ENCODE measurements at regions not wholly inside any gene's neighbourhood (a gene's known extent, or its start where the extent isn't known, plus 50 kb on each side); places are given as distances from the start of the nearest gene placed in this dataset.

DNA sequence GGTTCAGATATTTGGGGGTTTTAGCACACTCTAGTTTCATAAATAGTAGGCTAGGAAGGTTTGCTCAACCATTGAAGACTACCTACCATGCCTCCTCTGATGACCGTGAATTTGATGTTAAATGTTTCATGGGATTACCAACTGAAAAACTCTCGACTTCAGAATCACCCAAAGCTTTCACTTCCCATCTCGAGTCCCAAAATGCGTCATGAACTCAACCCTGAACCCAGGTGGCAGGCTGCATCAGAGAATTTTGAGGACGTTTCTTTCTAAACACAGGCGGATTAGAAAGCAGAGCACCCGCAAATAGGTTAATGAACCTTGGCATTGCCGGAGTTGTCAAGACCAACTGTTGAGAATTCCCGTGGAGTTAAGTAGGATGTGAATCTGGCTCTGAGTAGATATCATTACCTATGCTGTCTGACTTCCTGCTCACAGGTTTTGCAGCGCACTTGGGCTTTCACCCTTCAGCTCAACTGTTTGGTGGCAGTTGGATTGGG is 98.4 kb upstream of the ADTRP start:
- no peak for TF ChIP-seq ZNF23 (CRISPR knock-in tag; IDR thresholded peaks at IDR 0.05)
- TF ChIP-seq, protein P1, sequence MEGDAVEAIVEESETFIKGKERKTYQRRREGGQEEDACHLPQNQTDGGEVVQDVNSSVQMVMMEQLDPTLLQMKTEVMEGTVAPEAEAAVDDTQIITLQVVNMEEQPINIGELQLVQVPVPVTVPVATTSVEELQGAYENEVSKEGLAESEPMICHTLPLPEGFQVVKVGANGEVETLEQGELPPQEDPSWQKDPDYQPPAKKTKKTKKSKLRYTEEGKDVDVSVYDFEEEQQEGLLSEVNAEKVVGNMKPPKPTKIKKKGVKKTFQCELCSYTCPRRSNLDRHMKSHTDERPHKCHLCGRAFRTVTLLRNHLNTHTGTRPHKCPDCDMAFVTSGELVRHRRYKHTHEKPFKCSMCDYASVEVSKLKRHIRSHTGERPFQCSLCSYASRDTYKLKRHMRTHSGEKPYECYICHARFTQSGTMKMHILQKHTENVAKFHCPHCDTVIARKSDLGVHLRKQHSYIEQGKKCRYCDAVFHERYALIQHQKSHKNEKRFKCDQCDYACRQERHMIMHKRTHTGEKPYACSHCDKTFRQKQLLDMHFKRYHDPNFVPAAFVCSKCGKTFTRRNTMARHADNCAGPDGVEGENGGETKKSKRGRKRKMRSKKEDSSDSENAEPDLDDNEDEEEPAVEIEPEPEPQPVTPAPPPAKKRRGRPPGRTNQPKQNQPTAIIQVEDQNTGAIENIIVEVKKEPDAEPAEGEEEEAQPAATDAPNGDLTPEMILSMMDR (IDR thresholded peaks at IDR 0.05 in 2 of 3, conservative IDR thresholded peaks at IDR 0.05 in 1 of 3; ENCODE audit: insufficient read depth in 2 of 3, low read depth in 1 of 3, low read length in 3 of 3), result no peak
- TF ChIP-seq ETS2 (tag; IDR thresholded peaks at IDR 0.05; ENCODE audit: borderline replicate concordance, poor library complexity, severe bottlenecking), result no peak
- TF ChIP-seq NR2C1 (IDR thresholded peaks at IDR 0.05), result no peak
- no peak for TF ChIP-seq NR2C1 (tag; IDR thresholded peaks at IDR 0.05)
- TF ChIP-seq, protein P2, sequence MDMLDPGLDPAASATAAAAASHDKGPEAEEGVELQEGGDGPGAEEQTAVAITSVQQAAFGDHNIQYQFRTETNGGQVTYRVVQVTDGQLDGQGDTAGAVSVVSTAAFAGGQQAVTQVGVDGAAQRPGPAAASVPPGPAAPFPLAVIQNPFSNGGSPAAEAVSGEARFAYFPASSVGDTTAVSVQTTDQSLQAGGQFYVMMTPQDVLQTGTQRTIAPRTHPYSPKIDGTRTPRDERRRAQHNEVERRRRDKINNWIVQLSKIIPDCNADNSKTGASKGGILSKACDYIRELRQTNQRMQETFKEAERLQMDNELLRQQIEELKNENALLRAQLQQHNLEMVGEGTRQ (CRISPR knock-in tag; IDR thresholded peaks at IDR 0.05), result no peak
- TF ChIP-seq BRD4 (IDR thresholded peaks at IDR 0.05), result no peak
- TF ChIP-seq NR3C1 (CRISPR knock-in tag; IDR thresholded peaks at IDR 0.05), result no peak
- TF ChIP-seq, protein P3, sequence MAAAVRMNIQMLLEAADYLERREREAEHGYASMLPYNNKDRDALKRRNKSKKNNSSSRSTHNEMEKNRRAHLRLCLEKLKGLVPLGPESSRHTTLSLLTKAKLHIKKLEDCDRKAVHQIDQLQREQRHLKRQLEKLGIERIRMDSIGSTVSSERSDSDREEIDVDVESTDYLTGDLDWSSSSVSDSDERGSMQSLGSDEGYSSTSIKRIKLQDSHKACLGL (CRISPR knock-in tag; IDR thresholded peaks at IDR 0.05; ENCODE audit: borderline replicate concordance, poor library complexity, severe bottlenecking), result no peak
- no peak for TF ChIP-seq POLR2AphosphoS2 (IDR thresholded peaks at IDR 0.05; ENCODE audit: low read length)
- TF ChIP-seq BDP1 (IDR thresholded peaks at IDR 0.05; ENCODE audit: insufficient read depth, insufficient read length), result no peak
- no peak for TF ChIP-seq ATF1 (CRISPR knock-in tag; IDR thresholded peaks at IDR 0.05)
- TF ChIP-seq ATF1 (tag; IDR thresholded peaks at IDR 0.05), result no peak
- TF ChIP-seq SMARCA4 (IDR thresholded peaks at IDR 0.05), result no peak
- no peak for TF ChIP-seq SIN3A (IDR thresholded peaks at IDR 0.05; ENCODE audit: borderline replicate concordance in 2 of 2, control insufficient read depth in 1 of 2, low read depth in 2 of 2, low read length in 2 of 2)
- TF ChIP-seq, protein P4, sequence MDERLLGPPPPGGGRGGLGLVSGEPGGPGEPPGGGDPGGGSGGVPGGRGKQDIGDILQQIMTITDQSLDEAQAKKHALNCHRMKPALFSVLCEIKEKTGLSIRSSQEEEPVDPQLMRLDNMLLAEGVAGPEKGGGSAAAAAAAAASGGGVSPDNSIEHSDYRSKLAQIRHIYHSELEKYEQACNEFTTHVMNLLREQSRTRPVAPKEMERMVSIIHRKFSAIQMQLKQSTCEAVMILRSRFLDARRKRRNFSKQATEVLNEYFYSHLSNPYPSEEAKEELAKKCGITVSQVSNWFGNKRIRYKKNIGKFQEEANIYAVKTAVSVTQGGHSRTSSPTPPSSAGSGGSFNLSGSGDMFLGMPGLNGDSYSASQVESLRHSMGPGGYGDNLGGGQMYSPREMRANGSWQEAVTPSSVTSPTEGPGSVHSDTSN (CRISPR knock-in tag; IDR thresholded peaks at IDR 0.05; ENCODE audit: low read depth), result no peak
- TF ChIP-seq, protein P4 (tag; conservative IDR thresholded peaks at IDR 0.05; ENCODE audit: low read depth), result no peak

All from K562 (cell line).